Non-pigmented ciliary epithelial cell (primary cell): ENCODE measurements at regions not wholly inside any gene's neighbourhood (a gene's known extent, or its start where the extent isn't known, plus 50 kb on each side); places are given as distances from the start of the nearest gene placed in this dataset.

ENCODE experiments used
- DNase-seq: peaks from one replicate; pipeline ENCODE4 v3.0.0-alpha.2; 2010; ENCODE audit warnings: low read depth

DNA sequence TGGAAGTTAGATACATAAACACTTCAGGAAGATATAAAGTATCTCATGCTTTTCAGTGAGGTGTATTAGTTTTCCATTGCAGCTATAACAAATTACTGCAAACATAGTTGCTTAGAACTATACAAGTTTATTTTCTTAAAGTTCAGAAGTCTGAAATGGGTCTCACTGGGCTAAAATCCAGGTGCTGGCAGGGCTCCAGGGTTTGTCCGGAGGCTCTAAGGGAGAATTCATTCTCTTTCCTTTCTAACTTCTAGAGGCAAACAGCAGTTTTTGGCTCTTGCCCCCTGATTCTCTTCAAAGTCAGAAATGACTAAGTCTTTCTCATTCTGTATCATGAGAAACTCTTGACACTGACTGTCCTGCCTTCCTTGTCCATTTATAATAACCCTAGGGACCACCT lies 138.8 kb downstream of the AASDHPPT start:
- DNase-seq = no peak

DNA sequence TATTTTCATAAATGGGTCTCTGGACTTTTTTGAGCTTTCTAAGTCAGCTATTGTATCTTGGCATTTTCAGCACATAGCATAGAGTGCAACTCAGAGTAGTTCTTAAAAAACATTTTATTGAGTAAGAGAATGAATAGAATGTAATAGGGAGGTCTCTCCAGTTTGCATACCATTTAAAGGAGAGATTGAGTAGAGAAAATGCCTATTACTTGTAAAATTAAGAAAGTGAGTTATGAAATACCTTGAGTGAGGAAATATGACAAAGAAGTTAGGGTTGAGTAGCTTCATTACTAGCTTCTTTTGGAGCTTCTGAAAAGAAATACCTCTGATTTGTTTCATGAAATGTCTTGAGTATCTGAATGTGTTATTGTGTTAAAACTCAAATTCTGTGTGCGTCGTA lies 140.0 kb downstream of the AASDHPPT start:
- no peak for DNase-seq

DNA sequence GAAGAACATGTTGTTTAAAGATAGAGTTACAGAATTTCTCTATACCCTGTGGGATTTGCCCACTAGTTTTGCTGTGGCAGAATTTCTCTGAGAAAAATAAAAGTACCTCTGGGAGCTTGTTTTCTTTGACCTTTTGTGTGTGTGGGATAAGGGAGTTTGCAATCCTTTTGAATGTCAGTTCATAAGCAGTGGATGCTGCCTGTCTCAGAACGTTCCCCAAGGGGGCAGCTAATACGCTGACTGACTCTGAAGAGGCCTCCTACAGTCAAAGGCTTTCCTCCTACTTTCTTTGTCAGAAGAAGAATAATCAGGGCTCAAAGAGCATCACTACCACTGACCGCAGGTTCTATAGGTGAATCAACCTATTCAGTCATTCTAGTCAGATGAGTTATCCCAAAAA lies 140.6 kb downstream of the AASDHPPT start:
- DNase-seq = no peak

DNA sequence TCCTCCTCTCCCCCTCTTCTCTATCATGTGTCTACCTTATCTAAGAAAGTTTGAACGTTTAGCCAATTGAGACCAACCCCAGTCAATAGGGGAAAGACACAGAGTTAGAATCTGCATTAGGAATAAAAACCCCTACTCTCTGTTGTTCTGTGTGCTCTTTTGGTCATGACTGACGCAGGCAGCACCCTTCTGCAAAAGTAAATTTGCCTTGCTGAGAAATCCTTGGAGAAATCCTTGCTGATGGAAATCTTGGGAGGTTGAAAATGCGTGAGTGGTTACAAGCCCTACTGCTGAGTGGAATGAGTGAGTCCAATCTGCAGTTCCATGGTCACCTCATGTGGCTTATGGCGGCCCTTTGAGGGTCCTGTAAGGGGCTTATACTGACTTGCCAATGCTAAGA lies 145.2 kb downstream of the AASDHPPT start:
- DNase-seq = no peak

DNA sequence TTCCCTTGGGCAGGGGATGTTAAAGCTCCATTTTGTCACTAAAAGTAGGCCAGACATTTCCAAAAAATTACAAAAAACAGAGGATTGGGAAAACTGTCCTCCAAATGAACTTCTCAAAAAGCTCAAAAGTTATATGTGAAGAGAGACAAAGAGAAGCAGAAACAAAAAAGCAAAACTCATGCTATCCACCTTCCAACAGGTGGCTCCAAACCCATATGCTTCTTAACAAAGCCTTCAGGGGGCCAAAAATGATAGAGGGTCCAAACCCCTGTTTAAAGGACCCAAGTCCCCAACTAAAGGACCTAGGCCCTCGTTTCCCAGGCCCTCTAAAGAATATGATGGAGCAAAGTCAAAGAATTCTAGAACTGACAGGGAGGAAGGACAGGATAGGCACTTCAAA lies 146.7 kb downstream of the AASDHPPT start:
- no peak for DNase-seq

DNA sequence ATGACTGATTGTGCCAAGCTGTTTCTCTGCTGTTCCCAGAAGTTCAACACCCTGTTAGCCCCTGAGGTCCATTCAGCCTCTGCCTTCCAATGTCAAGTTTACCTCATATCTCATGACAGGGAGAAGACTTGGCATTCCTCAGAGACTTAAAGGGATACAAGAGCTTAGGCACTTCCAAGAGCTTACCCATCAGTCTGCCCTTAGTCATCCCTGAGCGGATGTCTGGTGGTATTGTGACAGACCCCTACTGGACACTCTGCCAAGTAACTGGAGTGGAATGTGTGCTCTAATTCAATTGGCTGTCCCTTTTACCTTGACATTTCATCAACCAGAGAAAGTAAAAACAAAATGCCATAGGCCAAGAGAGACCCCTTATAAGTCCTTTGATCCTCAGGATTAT lies 151.5 kb downstream of the AASDHPPT start:
- DNase-seq = no peak

DNA sequence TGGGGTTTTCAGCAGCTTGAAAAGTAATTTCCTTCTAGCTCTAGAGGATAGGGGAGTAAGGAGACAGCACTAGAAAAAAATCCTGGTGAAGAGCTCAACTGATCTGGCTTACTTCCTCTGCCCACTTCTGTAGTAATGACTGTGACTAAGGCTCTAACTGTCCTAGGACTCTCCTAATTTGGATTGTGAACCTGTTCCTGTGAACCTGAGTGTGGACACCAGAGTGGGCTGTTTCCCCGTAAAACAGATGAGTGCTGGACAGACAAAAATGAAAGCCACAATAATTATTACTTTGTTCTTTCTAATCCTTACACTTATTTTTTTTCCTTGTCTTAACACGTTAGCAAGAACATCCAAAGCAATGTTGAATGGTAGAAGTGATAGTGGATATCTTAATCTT lies 154.1 kb downstream of the AASDHPPT start:
- no peak for DNase-seq

DNA sequence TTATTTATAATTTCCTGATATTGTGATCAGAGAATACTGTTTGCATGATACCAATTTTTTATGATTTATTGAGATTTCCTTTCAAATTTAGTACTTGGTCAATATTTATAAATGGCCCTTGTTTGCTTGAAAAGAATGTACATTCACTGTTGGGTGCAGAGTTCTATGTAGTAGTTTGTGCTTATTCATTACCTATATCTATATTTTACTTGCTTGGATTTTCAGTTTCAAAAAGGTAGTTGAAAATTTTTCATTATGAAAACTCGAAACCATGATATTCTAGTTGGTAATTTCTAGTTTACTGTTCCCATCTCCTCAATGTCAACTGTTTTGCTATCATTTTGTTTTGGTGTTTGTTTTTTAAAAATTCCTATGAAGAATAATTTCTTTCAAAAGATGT lies 155.7 kb downstream of the AASDHPPT start:
- DNase-seq = no peak

DNA sequence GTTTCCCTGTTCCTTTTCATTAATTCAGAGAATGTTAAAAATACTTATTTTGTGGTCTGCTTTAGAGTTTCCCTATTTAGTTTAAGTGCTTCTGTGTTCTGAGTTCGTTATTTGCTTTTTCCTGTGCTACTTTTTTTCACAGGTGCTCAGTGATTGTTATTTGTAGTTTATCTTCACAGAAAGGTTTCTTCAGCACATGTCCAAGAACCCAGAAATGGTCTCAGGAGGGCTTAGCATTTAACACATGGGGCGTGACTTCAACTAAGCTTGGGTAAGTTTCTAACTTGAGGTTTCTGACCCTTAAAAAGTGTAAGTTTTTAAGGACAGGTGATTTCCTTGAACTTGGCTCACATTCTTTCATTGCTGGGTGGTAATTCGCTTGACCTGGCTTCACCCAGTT lies 157.3 kb downstream of the AASDHPPT start:
- no peak for DNase-seq

DNA sequence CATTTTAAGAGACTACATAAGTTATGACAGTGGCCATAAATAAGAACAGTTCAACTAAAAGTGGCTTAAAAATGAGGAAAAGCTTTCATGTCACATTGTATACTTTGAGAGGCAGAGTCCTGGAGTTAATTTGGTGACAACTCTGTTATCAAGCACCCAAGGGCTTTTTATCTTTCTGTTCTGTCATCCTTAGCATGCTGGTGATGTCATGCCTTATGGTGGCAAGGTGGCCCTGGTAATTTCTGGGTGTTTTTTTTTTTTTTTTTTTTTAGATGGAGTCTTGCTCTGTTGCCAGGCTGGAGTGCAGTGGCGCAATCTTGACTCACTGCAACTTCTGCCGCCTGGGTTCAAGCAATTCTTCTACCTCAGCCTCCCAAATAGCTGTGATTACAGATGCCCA lies 158.8 kb downstream of the AASDHPPT start:
- DNase-seq = no peak

DNA sequence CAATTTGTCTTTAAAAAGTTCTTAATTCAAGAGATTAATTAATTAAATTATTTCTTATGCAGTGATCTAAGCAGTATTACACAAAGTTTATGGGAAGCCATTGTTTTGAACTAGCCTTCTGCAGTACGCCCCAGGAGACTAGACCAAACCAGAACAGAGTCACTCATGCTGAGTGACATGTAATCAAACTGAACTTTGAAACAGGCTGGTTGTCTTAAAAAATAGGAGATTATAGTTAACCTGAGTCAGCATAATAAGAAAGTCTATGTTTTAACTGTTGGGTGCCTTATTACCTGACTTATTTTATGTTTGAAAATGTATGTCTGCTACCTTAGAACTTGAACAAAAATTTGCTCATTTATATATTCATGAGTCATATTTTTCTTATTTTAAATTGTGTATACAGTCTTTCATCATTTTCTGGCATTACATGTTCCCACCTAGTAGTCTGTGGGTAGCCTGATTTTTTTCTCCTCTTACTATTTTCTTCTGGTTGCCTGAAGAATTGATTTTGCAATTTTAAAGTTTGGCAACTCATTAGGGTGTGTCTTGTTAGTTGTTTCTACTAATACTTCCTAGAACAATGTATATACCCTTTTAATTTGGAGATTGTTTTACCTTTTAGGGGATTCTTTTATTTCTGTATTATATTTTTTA lies 161.4 kb downstream of the AASDHPPT start:
- no peak for DNase-seq

DNA sequence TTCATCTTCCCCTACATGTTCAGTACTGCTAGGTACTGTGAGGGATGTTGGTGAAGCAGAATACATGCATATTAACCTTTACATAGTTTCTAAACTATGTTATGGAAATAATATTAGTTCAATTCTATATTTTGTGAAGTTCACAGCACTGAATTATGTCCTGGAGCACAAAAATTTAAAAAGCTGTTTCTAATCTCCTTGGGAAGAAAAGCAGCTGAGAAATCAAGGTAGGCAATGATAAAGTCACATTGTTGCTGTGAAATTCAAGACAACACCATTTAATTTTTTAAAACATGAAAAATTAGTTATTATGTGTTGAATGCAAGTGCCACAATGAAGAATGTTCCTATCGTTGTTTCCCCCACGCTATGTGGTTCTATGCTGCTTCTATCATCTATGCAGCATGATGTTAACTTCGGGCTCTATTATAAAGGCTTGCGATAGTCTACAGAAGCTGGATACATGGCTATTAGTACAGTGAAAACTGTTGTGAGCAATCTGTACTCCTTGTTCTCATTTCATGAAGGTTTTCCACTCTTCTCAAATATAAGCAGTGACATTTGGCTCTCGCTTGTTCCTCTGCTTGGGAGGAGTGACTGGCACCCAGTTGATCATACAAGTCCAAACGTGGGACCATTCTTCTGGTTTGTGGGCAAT lies 164.3 kb downstream of the AASDHPPT start:
- DNase-seq = no peak

DNA sequence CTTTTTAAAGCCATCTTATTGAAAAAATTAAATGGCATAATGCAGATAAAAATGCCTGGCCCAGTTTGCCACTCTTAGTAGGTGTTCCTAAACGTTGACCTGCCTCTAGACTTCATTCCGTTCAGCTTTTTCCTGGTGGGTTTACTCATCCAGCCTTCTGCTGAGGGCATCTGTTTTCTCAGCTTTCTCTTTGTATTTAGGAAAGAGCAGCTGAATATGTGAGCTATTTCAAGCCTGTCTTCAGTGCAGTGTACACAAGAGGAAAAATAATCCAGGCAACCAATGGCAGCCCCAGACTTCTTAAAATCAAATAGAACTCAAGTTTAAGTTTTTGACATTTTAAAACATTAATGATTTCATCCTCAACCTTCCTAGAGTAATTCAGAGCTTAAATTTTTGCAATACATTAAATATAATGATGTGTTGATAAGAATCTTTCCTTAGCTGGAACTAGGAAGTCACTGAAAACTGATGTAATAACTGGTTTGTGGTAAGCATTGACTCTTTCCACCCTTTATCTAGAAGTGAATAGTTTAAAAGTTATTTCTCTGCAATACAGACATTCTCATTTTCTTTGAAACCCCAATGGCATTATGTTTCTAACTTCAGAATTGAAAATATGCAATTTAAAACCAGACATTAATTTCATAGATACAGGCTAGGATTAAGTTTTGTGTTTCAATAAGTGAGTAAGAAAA lies 165.4 kb downstream of the AASDHPPT start:
- no peak for DNase-seq

DNA sequence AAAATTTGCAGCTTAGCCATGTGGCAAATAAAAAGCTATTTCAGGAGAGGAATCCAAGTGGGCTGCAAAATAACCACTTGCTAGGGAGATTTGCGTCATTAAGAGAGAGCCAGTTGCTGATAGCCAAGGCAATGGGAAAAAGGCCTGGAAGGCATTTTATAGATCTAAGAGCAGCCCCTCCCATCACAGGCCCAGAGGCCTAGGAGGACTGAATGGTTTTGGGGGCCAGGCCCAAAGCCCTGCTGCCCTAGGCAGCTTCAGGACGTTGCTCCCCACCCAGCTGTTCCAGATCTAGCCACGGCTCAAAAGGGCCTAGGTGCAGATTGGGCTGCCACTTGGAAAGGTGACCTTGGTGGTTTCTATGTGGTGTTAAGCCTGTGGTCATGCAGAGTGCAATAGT lies 169.0 kb downstream of the AASDHPPT start:
- no peak for DNase-seq

DNA sequence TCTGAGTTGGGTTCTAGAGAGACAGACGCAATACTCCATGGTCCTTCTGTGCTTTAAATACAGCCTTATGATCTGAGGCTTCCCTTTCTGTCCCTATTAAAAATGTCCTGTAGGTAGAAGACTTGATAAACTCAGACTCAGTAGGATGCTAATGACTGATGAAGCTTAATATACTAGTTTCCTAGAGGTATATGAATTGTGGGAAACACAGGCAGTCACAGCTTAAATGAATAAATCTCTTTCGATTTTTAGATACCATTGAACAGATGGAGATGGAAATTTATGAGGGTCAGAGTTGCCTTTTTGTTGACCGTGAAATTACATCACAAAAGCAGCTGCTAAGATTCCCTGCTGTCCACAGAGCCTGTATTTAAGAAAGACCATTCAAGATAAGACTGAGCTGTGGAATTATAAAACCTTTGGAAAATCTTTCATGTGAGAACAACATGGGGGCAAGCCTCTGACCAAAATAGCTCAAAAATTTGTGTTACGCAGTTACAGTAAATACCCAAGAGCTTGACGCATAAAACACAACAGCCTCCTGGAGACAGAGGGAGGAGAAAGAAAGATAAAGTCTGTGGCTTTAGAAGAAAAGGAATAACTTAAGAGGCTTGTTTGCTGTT lies 172.3 kb downstream of the AASDHPPT start:
- DNase-seq = no peak

DNA sequence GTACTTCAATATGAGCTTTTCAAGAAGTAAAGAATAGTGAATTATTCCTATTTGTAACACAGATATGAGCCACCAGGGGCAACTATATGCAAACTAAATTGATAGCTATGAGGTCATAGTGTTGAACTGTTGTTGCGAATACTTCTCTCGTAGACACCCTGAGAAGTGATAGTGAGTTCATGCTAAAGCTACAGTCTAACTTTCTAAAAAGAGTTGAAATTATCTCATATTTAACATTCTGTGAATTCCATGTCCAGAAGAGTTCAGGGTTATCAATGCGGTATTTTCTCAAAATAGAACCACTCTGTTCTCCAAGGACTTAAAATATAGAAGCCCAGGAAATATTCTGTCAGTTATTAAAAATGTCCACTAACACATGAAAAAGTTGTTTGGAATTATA lies 185.4 kb downstream of the AASDHPPT start:
- no peak for DNase-seq

DNA sequence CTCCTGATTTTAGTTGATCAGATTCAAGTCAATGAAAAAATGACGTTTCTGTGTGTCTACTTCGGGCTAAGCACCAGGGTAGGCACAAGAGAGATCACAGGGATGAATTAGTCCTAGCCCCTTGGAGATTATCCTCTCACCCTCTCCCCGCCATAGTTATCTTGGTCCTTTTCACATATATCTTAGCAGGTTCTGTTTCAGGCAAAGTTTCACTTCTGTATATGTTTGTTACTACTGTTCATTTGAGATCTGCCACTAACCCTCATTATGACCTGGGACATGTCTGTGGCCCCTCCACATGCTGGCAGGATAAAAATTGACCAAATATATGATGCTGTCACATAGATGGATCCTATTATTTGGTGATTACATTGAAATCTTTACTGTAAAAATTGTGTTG lies 186.1 kb downstream of the AASDHPPT start:
- DNase-seq = no peak

DNA sequence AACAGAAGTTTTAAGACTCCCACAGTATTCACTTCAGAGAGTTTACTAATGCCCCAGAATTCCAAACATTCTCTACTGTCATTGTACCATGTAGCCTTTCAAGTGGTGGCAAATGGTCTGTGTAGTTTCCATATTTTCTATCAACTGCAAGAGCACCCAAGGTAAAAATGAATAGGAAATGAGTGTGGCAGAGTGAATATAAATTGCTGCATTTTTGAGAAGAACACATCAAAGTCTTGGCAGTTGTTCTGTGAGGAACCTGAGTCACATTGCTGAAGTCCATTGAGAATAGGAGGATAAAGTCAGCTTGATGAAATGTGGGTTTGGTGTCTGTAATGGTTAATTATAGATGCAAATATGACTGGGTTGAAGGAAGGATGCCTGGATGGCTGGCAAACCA lies 193.6 kb downstream of the AASDHPPT start:
- no peak for DNase-seq

DNA sequence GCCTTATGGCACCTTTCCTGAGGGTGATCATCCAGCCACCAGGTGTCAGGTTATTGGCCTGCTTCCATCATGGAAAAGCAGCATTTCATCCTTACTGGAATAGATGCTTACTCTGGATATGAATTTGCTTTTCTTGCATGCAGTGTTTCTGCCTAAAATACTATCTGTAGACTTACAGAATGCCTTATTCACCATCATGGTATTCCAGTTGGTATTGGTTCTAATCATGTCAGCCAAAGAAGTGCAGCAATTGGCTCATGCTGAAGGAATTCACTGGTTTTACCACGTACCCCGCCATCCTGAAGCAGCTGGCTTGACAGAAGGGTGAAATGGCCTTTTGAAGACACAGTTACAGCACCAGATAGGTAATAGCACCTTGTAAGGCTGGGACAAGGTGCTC lies 194.2 kb downstream of the AASDHPPT start:
- DNase-seq = no peak

DNA sequence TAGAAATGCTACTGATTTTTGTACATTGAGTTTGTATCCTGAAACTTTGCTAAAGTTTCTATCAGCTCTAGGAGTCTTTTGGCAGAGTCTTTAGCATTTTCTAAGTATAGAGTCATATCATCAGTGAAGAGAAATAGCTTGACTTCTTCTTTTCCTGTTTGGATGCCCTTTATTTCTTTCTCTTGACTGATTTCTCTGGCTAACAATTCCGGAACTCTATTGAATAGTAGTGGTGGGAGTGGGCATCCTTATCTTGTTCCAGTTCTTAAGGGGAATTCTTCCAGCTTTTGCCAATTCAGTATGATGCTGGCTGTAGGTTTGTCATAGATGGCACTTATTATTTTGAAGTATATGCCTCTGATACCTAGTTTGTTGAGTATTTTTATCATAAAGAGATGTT lies 197.7 kb downstream of the AASDHPPT start:
- no peak for DNase-seq

DNA sequence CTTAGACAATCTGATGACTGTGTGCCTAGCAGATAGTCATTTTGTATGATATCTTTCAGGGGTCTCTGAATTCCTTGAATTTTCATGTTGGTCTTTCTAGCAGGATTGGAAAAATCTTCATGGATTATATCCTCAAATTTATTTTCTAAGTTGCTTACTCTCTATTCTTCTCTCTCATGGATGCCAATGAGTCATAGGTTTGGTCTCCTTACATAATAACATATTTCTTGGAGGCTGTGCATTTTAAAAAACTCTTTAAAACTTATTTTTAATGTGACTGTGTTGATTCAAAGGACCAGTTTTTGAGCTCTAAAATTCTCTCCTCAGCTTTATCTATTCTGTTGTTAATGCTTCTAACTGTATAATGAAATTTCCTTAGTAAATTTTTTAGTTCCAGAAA lies 198.7 kb downstream of the AASDHPPT start:
- DNase-seq = no peak

DNA sequence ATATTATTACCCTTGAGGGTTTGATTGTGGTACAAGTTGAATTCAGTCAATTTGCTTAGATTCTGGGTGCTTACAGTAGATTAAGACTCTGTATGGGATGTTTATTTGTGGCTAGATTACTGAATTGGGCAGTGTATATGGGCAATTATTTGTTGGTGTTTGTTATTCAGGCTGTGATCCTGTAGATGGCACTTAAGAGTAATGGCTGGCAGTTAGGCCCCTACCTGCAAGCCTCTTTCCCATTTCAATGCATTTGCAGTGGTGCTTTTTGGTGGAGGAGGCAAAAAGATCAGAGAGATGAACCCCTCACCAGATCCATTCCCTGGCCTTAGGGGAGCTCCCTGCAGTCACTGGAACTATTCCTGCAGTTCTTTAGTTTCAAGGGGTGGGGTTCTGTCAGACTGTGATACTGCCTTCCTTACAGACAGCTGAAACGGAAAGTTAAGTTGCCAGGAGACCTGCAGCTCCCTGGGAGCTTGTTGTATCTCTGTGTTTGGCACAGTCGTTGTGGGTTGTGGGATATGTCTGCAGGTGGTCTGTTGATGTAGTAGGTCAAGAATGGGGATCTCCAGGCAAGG lies 199.5 kb downstream of the AASDHPPT start:
- DNase-seq = no peak

DNA sequence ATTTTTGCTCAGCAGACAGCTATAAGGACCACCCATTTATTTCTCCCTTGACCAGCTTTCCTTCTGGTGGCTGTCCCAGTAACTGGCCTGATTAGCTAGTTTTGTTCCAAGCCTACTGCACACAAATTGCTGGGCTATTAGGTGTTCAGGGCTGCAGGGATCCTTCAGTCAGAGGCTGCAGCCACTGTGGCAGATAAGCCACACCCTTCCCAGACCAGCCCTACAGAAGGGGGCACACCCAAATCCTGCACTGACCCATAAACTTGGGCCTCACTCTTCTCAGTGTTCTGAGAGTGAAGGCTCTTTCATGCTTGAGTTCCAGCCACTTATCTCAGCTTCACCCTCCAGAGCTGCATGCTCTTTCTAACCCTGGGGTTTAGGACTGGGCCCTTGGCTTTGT lies 200.0 kb downstream of the AASDHPPT start:
- no peak for DNase-seq
